Peyer's patch (tissue), 4 donors: ENCODE measurements at regions not wholly inside any gene's neighbourhood (a gene's known extent, or its start where the extent isn't known, plus 50 kb on each side); places are given as distances from the start of the nearest gene placed in this dataset.

ENCODE experiments used
- CTCF ChIP-seq, 6 experiments: fragments of 450-650 bp in 4 of 6; fragments of 200-600 bp in 2 of 6; sonication (generic) in 1 of 6; IDR thresholded peaks; one replicate each; pipeline ENCODE4 v1.5.1; 2017 to 2019; ENCODE audit warnings: antibody characterized with exemption in 6 of 6, mild to moderate bottlenecking in 3 of 6, moderate library complexity in 1 of 6
- POLR2A ChIP-seq, 2 donors: fragments of 450-650 bp; IDR thresholded peaks; one replicate each; pipeline ENCODE4 v1.5.1; 2017; ENCODE audit warnings: antibody characterized with exemption in 2 of 2, mild to moderate bottlenecking in 2 of 2, moderate library complexity in 2 of 2

- TF ChIP-seq CTCF (IDR thresholded peaks at IDR 0.05) (no peak), POLR2A (IDR thresholded peaks at IDR 0.05) (no peak)
Observed at GRCh38 chr7:84735011-84735410, 451.8 kb downstream of the SEMA3D start.
